GM21723 (cell line): ENCODE measurements at regions not wholly inside any gene's neighbourhood (a gene's known extent, or its start where the extent isn't known, plus 50 kb on each side); places are given as distances from the start of the nearest gene placed in this dataset.
"Not testable (repeated sequence)": the region's sequence is repeated elsewhere in the genome, so short reads cannot be mapped to it uniquely, and the experiment has no call there.

Experiments used
- ATAC-seq: cut with Tn5 transposase; IDR thresholded peaks from one replicate; pipeline ENCODE4 v1.9.1; 2021; ENCODE audit warnings: mild to moderate bottlenecking, moderate library complexity; ENCODE audit not compliant: unreplicated experiment

GRCh38 chr21:13935396-13936032, 275.2 kb downstream of the LIPI start:
- ATAC-seq = not testable (repeated sequence)

GRCh38 chr21:13934887-13935342, 275.8 kb downstream of the LIPI start:
- ATAC-seq = not testable (repeated sequence)

- not testable (repeated sequence) for ATAC-seq
Observed at GRCh38 chr21:13923175-13923574, 287.6 kb downstream of the LIPI start.

- not testable (repeated sequence) for ATAC-seq
Observed at GRCh38 chr21:13921455-13921854, 289.3 kb downstream of the LIPI start.

GRCh38 chr21:13907385-13907784, 297.8 kb downstream of the POTED start:
- ATAC-seq = not testable (repeated sequence)

- not testable (repeated sequence) for ATAC-seq
Observed at GRCh38 chr21:13896596-13897247, 287.1 kb downstream of the POTED start.

GRCh38 chr21:13893617-13894016, 284.0 kb downstream of the POTED start:
- not testable (repeated sequence) for ATAC-seq

- ATAC-seq = not testable (repeated sequence)
Observed at GRCh38 chr21:13893025-13893424, 283.4 kb downstream of the POTED start.

GRCh38 chr21:13892146-13892751, 282.7 kb downstream of the POTED start:
- ATAC-seq = not testable (repeated sequence)

- ATAC-seq = not testable (repeated sequence)
Observed at GRCh38 chr21:13889176-13889575, 279.6 kb downstream of the POTED start.

GRCh38 chr21:13883641-13884395, 274.2 kb downstream of the POTED start:
- ATAC-seq = not testable (repeated sequence)

GRCh38 chr21:13877503-13877902, 267.9 kb downstream of the POTED start:
- not testable (repeated sequence) for ATAC-seq

GRCh38 chr21:13876999-13877398, 267.4 kb downstream of the POTED start:
- not testable (repeated sequence) for ATAC-seq

GRCh38 chr21:13874001-13874400, 264.4 kb downstream of the POTED start:
- not testable (repeated sequence) for ATAC-seq

- no peak for ATAC-seq
Observed at GRCh38 chr21:13854638-13855037, 245.1 kb downstream of the POTED start.

GRCh38 chr21:13850808-13851207, 241.2 kb downstream of the POTED start:
- not testable (repeated sequence) for ATAC-seq

GRCh38 chr21:13849489-13849888, 239.9 kb downstream of the POTED start:
- ATAC-seq = not testable (repeated sequence)

- not testable (repeated sequence) for ATAC-seq
Observed at GRCh38 chr21:13846718-13847117, 237.1 kb downstream of the POTED start.

GRCh38 chr21:13844574-13844973, 235.0 kb downstream of the POTED start:
- ATAC-seq = not testable (repeated sequence)

GRCh38 chr21:13843081-13843480, 233.5 kb downstream of the POTED start:
- not testable (repeated sequence) for ATAC-seq

GRCh38 chr21:13827666-13828065, 218.1 kb downstream of the POTED start:
- not testable (repeated sequence) for ATAC-seq
